ENCODE measurements at regions not wholly inside any gene's neighbourhood (a gene's known extent, or its start where the extent isn't known, plus 50 kb on each side); places are given as distances from the start of the nearest gene placed in this dataset.

- DNase-seq (ENCODE audit: low spot score): no peak
- TF ChIP-seq CTCF (IDR thresholded peaks at IDR 0.05; ENCODE audit: extremely low read depth, insufficient read depth, missing control alignments): no peak
- in situ Hi-C loops (cut with MboI; ENCODE audit: low pct_unique_long_range_greater_than_20kb, low sequenced_read_pairs, unreplicated experiment): no loop called here
Observed at GRCh38 chr9:91485006-91485405, 61.4 kb upstream of the NFIL3 start.

DNA sequence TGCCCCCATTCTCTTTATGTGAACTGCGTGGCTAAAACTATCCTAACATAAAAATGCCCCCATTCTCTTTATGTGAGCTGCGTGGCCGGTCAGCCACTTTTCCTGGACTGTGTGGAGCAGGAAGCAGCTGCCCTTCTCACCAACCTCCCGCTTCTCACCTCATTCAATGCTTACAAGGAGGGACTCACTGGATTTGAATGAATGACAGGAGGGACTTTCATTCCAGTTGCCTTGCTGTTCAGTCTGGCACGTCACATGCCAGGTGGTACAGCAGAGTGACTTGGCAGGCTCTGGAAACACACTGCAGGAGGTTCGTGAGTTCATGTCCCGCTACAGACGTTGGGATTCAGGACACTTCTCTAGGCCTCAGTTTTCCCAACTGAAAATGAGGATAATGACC is 60.2 kb upstream of the NFIL3 start:
- DNase-seq (ENCODE audit: low spot score): no peak

DNA sequence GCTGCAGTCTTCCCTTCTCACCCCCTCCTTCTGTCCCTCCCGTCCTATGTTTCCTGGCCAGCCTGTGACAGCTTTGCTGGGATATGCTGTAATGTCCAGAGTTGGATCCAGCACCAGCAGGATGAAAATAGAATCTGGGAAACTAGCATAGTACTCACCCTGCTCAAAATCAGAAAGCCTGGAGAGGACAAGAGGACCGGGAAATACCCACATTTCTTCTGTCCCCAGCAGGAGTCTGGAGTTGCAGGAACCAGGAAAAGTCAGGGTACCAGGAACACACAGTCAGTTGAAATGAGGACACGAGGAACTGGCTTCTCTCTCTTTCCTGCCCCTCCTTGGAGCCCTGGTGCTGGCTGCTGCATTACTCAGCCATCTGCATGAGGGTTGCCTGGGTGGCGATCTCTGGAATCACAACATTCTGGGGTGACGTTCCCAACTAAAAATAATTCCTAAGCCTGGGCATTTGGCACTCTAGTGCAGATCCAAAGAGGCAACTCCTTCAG is 59.6 kb upstream of the NFIL3 start:
- no peak for TF ChIP-seq CTCF (IDR thresholded peaks at IDR 0.05; ENCODE audit: extremely low read depth, insufficient read depth, missing control alignments)
- no peak for DNase-seq (ENCODE audit: low spot score)

More for the DNA sequence above, 60.2 kb upstream of the NFIL3 start:
- in situ Hi-C loops (cut with MboI; ENCODE audit: low pct_unique_long_range_greater_than_20kb, low sequenced_read_pairs, unreplicated experiment): no loop called here
- TF ChIP-seq CTCF (IDR thresholded peaks at IDR 0.05; ENCODE audit: extremely low read depth, insufficient read depth, missing control alignments): no peak

DNA sequence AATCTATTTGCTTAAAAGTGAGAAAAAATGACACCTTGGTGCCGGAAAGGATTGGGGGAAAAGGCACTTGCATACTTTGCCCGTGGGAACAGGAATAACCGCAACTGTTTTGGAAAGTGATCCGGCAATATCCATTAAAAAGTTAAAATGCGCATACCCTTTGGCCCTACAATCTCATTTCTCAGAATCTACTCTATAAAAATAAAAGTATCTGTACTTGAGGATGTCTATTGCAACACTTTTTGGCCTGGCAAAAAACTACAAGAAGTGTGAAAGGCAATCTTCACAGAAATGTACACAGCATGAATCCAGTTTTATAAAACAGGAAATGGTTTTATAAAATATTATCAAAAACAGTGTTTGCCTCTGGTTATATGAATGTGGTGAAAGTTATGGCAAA is 58.3 kb upstream of the NFIL3 start:
- in situ Hi-C loops (cut with MboI; ENCODE audit: low pct_unique_long_range_greater_than_20kb, low sequenced_read_pairs, unreplicated experiment): no loop called here
- no peak for TF ChIP-seq CTCF (IDR thresholded peaks at IDR 0.05; ENCODE audit: extremely low read depth, insufficient read depth, missing control alignments)
- no peak for DNase-seq (ENCODE audit: low spot score)

More for the DNA sequence above, 59.6 kb upstream of the NFIL3 start:
- in situ Hi-C loops (cut with MboI; ENCODE audit: low pct_unique_long_range_greater_than_20kb, low sequenced_read_pairs, unreplicated experiment): no loop called here

- in situ Hi-C loops (cut with MboI; ENCODE audit: low pct_unique_long_range_greater_than_20kb, low sequenced_read_pairs, unreplicated experiment): no loop called here
- TF ChIP-seq CTCF (IDR thresholded peaks at IDR 0.05; ENCODE audit: extremely low read depth, insufficient read depth, missing control alignments): no peak
- DNase-seq (ENCODE audit: low spot score): no peak
Observed at GRCh38 chr9:91477106-91477505, 53.5 kb upstream of the NFIL3 start.

- no peak for DNase-seq (ENCODE audit: low spot score)
- no peak for TF ChIP-seq CTCF (IDR thresholded peaks at IDR 0.05; ENCODE audit: extremely low read depth, insufficient read depth, missing control alignments)
Observed at GRCh38 chr9:91474656-91475055, 51.0 kb upstream of the NFIL3 start.

More at GRCh38 chr9:91474656-91475055, 51.0 kb upstream of the NFIL3 start:
- in situ Hi-C loops (cut with MboI; ENCODE audit: low pct_unique_long_range_greater_than_20kb, low sequenced_read_pairs, unreplicated experiment): no loop called here

Measured in GM13977 (cell line).